Chondrocyte (in vitro differentiated cells): ENCODE measurements at regions not wholly inside any gene's neighbourhood (a gene's known extent, or its start where the extent isn't known, plus 50 kb on each side); places are given as distances from the start of the nearest gene placed in this dataset.

ENCODE experiments used
- DNase-seq: peaks from one replicate; pipeline ENCODE4 v3.0.0; 2021; ENCODE audit warnings: mixed read lengths, low spot score
- H3K27ac Mint-ChIP-seq: one replicate; pipeline ENCODE4 v1.8.0; 2021; ENCODE audit warnings: mild to moderate bottlenecking, moderate library complexity, mixed read lengths; ENCODE audit not compliant: unreplicated experiment
- H3K27me3 Mint-ChIP-seq: 2 replicates; pipeline ENCODE4 v1.8.0; 2021; ENCODE audit warnings: low read depth, mixed read lengths
- H3K36me3 Mint-ChIP-seq: 2 replicates; pipeline ENCODE4 v1.8.0; 2021; ENCODE audit warnings: low read depth, mixed read lengths
- H3K4me1 Mint-ChIP-seq: 2 replicates; pipeline ENCODE4 v1.8.0; 2021; ENCODE audit warnings: low read depth, mild to moderate bottlenecking, mixed read lengths
- H3K4me3 Mint-ChIP-seq: one replicate; pipeline ENCODE4 v1.8.0; 2021; ENCODE audit warnings: mild to moderate bottlenecking, moderate library complexity, mixed read lengths; ENCODE audit not compliant: unreplicated experiment
- H3K9me3 Mint-ChIP-seq: 2 replicates; pipeline ENCODE4 v1.8.0; 2021; ENCODE audit warnings: low read depth, mixed read lengths
- CTCF ChIP-seq: fragments of 200-600 bp; sonication (generic); IDR thresholded peaks from 2 replicates; pipeline ENCODE4 v1.5.0; 2021; ENCODE audit warnings: antibody characterized with exemption, mild to moderate bottlenecking, moderate library complexity

GRCh38 chr3:178916223-178916622 lies 155.4 kb downstream of the ZMAT3 start:
- Mint-ChIP-seq H3K27ac (no peak overlapping the region), H3K4me1 (no peaks in the 10 kb centered on the region), H3K9me3 (peaks cover 45% of the 10 kb centered on the region), H3K27me3 (peaks cover 2% of the 10 kb centered on the region), H3K4me3 (no peak overlapping the region), H3K36me3 (peaks cover 9% of the 10 kb centered on the region)
- no peak for TF ChIP-seq CTCF
- DNase-seq: no peak

GRCh38 chr3:178915365-178915764 lies 156.2 kb downstream of the ZMAT3 start:
- peaks cover 2% of the 10 kb centered on the region for H3K27me3 Mint-ChIP-seq
- peaks cover 45% of the 10 kb centered on the region for H3K9me3 Mint-ChIP-seq
- no peak overlapping the region for H3K27ac Mint-ChIP-seq
- no peak overlapping the region for H3K4me3 Mint-ChIP-seq
- peaks cover 9% of the 10 kb centered on the region for H3K36me3 Mint-ChIP-seq
- TF ChIP-seq CTCF: no peak
- no peak for DNase-seq
- no peaks in the 10 kb centered on the region for H3K4me1 Mint-ChIP-seq

- no peak overlapping the region for H3K27ac Mint-ChIP-seq
- no peaks in the 10 kb centered on the region for H3K36me3 Mint-ChIP-seq
- peaks cover 9% of the 10 kb centered on the region for H3K4me1 Mint-ChIP-seq
- no peak for DNase-seq
- H3K9me3 Mint-ChIP-seq: peaks cover 3% of the 10 kb centered on the region
- H3K27me3 Mint-ChIP-seq: no peaks in the 10 kb centered on the region
- no peak overlapping the region for H3K4me3 Mint-ChIP-seq
- no peak for TF ChIP-seq CTCF
Observed at GRCh38 chr3:178907081-178907480, 164.5 kb downstream of the ZMAT3 start.

GRCh38 chr3:178901204-178901603 lies 170.4 kb downstream of the ZMAT3 start:
- Mint-ChIP-seq H3K4me1 (no peaks in the 10 kb centered on the region), H3K4me3 (no peak overlapping the region), H3K36me3 (no peaks in the 10 kb centered on the region), H3K27ac (no peak overlapping the region), H3K27me3 (peaks cover 5% of the 10 kb centered on the region), H3K9me3 (no peaks in the 10 kb centered on the region)
- no peak for DNase-seq
- TF ChIP-seq CTCF: no peak

- DNase-seq: no peak
- H3K9me3 Mint-ChIP-seq: no peaks in the 10 kb centered on the region
- H3K4me1 Mint-ChIP-seq: no peaks in the 10 kb centered on the region
- H3K27me3 Mint-ChIP-seq: peaks cover 5% of the 10 kb centered on the region
- H3K4me3 Mint-ChIP-seq: no peak overlapping the region
- TF ChIP-seq CTCF: no peak
- H3K36me3 Mint-ChIP-seq: no peaks in the 10 kb centered on the region
- H3K27ac Mint-ChIP-seq: no peak overlapping the region
Observed at GRCh38 chr3:178900029-178900646, 171.5 kb downstream of the ZMAT3 start.
